ENCODE measurements at regions not wholly inside any gene's neighbourhood (a gene's known extent, or its start where the extent isn't known, plus 50 kb on each side); places are given as distances from the start of the nearest gene placed in this dataset.

GRCh38 chr22:48279461-48279756 is 1517.0 kb downstream of the TBC1D22A start:
- TF ChIP-seq, protein P1, sequence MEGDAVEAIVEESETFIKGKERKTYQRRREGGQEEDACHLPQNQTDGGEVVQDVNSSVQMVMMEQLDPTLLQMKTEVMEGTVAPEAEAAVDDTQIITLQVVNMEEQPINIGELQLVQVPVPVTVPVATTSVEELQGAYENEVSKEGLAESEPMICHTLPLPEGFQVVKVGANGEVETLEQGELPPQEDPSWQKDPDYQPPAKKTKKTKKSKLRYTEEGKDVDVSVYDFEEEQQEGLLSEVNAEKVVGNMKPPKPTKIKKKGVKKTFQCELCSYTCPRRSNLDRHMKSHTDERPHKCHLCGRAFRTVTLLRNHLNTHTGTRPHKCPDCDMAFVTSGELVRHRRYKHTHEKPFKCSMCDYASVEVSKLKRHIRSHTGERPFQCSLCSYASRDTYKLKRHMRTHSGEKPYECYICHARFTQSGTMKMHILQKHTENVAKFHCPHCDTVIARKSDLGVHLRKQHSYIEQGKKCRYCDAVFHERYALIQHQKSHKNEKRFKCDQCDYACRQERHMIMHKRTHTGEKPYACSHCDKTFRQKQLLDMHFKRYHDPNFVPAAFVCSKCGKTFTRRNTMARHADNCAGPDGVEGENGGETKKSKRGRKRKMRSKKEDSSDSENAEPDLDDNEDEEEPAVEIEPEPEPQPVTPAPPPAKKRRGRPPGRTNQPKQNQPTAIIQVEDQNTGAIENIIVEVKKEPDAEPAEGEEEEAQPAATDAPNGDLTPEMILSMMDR (IDR thresholded peaks at IDR 0.05): no peak
- no peak for TF ChIP-seq ZFX (IDR thresholded peaks at IDR 0.05; ENCODE audit: borderline replicate concordance)
